ENCODE measurements at regions not wholly inside any gene's neighbourhood (a gene's known extent, or its start where the extent isn't known, plus 50 kb on each side); places are given as distances from the start of the nearest gene placed in this dataset.

DNA sequence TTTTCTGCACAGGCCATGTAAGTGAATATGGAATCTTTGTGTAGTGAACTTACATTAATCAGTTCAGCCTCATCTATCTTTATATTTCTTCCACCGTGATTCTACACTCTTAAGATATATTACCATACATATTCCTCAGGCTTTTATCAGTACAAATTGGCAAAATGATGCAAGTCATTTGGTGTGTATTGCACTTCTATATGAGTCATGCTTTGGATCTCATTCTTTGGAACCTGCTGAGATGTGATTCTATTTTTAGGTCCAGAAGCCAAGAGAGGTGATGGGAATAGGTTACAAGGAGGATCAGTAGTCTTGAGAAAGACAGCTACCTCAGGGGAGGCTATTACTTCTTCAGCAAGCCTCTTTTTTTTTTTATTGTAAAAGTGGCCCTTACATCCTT is 204.4 kb downstream of the ZNF330 start:
- Histone ChIP-seq H4K20me1 (replicated peaks; ENCODE audit: control insufficient read depth, extremely low read depth, insufficient read depth, low read length) (no peaks in the 10 kb centered on the region), H2AFZ (ENCODE audit: low read depth, low read length) (no peak overlapping the region), H3K36me3 (ENCODE audit: control insufficient read depth in 2 of 2, extremely low read depth in 1 of 2, insufficient read depth in 2 of 2, low read length in 2 of 2) (no peaks in the 10 kb centered on the region), H3K27me3 (ENCODE audit: control insufficient read depth in 2 of 2, insufficient read depth in 2 of 2, low read length in 2 of 2) (no peaks in the 10 kb centered on the region), H3K4me2 (ENCODE audit: insufficient read depth, low read length) (no peak overlapping the region), H3K9me1 (replicated peaks; ENCODE audit: control insufficient read depth, extremely low read depth, insufficient read depth, low read length) (no peaks in the 10 kb centered on the region), H3K9me3 (replicated peaks; ENCODE audit: control insufficient read depth, insufficient read depth, low read length) (no peaks in the 10 kb centered on the region), H3K79me2 (ENCODE audit: control insufficient read depth, insufficient read depth, low read length) (no peaks in the 10 kb centered on the region), H3K27ac (ENCODE audit: insufficient read depth, low read depth, low read length) (no peak overlapping the region), H3K4me1 (ENCODE audit: control insufficient read depth, extremely low read depth, insufficient read depth, low read length) (no peaks in the 10 kb centered on the region), H3K9ac (replicated peaks; ENCODE audit: extremely low read depth, insufficient read depth, low read length) (no peak overlapping the region), H3K4me3 (replicated peaks in 1 of 3; ENCODE audit: insufficient read depth in 1 of 3, low read depth in 1 of 3, low read length in 3 of 3) (no peak overlapping the region)
- intact Hi-C loops (cut with micrococcal nuclease), result no loop called here
- FAIRE-seq (no peak), DNase-seq (ENCODE audit: low read depth, low spot score) (no peak)
- BruUV-seq (replicated peaks), result no TSS peak
- dilution Hi-C loops (cut with MboI; ENCODE audit: extremely low pct_ligation_motif_present, low sequenced_read_pairs), result no loop called here
- no peak for TF ChIP-seq EZH2 (IDR thresholded peaks at IDR 0.05; ENCODE audit: borderline replicate concordance, low read depth, low read length, severe bottlenecking)
- TF ChIP-seq POLR2A (IDR thresholded peaks at IDR 0.05; ENCODE audit: low read depth, low read length), result no peak
- no peak for TF ChIP-seq POLR2AphosphoS5 (IDR thresholded peaks at IDR 0.05; ENCODE audit: insufficient read depth, low read depth, low read length)
- no peak for TF ChIP-seq FOS (IDR thresholded peaks at IDR 0.05; ENCODE audit: borderline replicate concordance, insufficient read depth, low read length)
- TF ChIP-seq JUN (IDR thresholded peaks at IDR 0.05; ENCODE audit: borderline replicate concordance, insufficient read depth, insufficient read length, low read depth), result no peak
- no peak for TF ChIP-seq GATA2 (IDR thresholded peaks at IDR 0.05; ENCODE audit: insufficient read depth, insufficient read length, low read depth, low read length)
- TF ChIP-seq, protein P1, sequence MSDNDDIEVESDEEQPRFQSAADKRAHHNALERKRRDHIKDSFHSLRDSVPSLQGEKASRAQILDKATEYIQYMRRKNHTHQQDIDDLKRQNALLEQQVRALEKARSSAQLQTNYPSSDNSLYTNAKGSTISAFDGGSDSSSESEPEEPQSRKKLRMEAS (IDR thresholded peaks at IDR 0.05; ENCODE audit: insufficient read depth, insufficient read length), result no peak
- TF ChIP-seq CTCF (IDR thresholded peaks at IDR 0.05; ENCODE audit: extremely low read depth in 1 of 2, insufficient read depth in 1 of 2, low read depth in 1 of 2, low read length in 2 of 2), result no peak
- no peak for TF ChIP-seq MYC (IDR thresholded peaks at IDR 0.05; ENCODE audit: low read depth, low read length)
- CTCF ChIA-PET, result interaction anchor here (0.7 kb wide), 1 partner anchor 18 kb away, joined by 3 read pairs; no protein-coding TSS in a partner anchor
- POLR2A ChIA-PET, result no interaction called here
